ENCODE measurements at regions not wholly inside any gene's neighbourhood (a gene's known extent, or its start where the extent isn't known, plus 50 kb on each side); places are given as distances from the start of the nearest gene placed in this dataset.
A peak's percentile ranks its signal among the peaks of the same experiment; 100 is the strongest.
"Not testable (repeated sequence)": the region's sequence is repeated elsewhere in the genome, so short reads cannot be mapped to it uniquely, and the experiment has no call there.

- DNase-seq, result no peak
Measured at GRCh38 chr4:97208749-97209148, 934.5 kb downstream of the STPG2 start.

GRCh38 chr4:97215409-97215941 is 927.8 kb downstream of the STPG2 start:
- no peak for DNase-seq

- DNase-seq, result no peak
Measured at GRCh38 chr4:97216046-97216445, 927.2 kb downstream of the STPG2 start.

GRCh38 chr4:97235521-97235920 is 907.8 kb downstream of the STPG2 start:
- no peak for DNase-seq

- no peak for DNase-seq
Measured at GRCh38 chr4:97238956-97239666, 904.2 kb downstream of the STPG2 start.

- DNase-seq, result no peak
Measured at GRCh38 chr4:97239667-97239997, 903.6 kb downstream of the STPG2 start.

- DNase-seq, result no peak
Measured at GRCh38 chr4:97252615-97253154, 890.6 kb downstream of the STPG2 start.

GRCh38 chr4:97262769-97263168 is 880.5 kb downstream of the STPG2 start:
- DNase-seq, result no peak

GRCh38 chr4:97270051-97270450 is 873.2 kb downstream of the STPG2 start:
- no peak for DNase-seq

GRCh38 chr4:97279391-97279790 is 863.9 kb downstream of the STPG2 start:
- no peak for DNase-seq

GRCh38 chr4:97300561-97300960 is 842.7 kb downstream of the STPG2 start:
- no peak for DNase-seq

GRCh38 chr4:97305351-97305750 is 837.9 kb downstream of the STPG2 start:
- no peak for DNase-seq

- DNase-seq, result no peak
Measured at GRCh38 chr4:97309121-97309520, 834.2 kb downstream of the STPG2 start.

- DNase-seq, result no peak
Measured at GRCh38 chr4:97317201-97317600, 826.1 kb downstream of the STPG2 start.

- DNase-seq, result no peak
Measured at GRCh38 chr4:97317671-97318070, 825.6 kb downstream of the STPG2 start.

- not testable (repeated sequence) for DNase-seq
Measured at GRCh38 chr4:97325751-97326150, 817.5 kb downstream of the STPG2 start.

GRCh38 chr4:97330917-97331316 is 812.4 kb downstream of the STPG2 start:
- no peak for DNase-seq

GRCh38 chr4:97334348-97334747 is 808.9 kb downstream of the STPG2 start:
- no peak for DNase-seq

- DNase-seq, result no peak
Measured at GRCh38 chr4:97349468-97350186, 793.6 kb downstream of the STPG2 start.

GRCh38 chr4:97353876-97354275 is 789.4 kb downstream of the STPG2 start:
- DNase-seq, result no peak

GRCh38 chr4:97359826-97360225 is 783.5 kb downstream of the STPG2 start:
- DNase-seq, result no peak

- no peak for DNase-seq
Measured at GRCh38 chr4:97360733-97361132, 782.5 kb downstream of the STPG2 start.

- DNase-seq, result peak; percentile 10 to 26 (median 24)
Measured at GRCh38 chr4:97367878-97368277, 775.4 kb downstream of the STPG2 start.

All from muscle of back (tissue), 3 donors.